NCI-H748 (cell line): ENCODE measurements at regions not wholly inside any gene's neighbourhood (a gene's known extent, or its start where the extent isn't known, plus 50 kb on each side); places are given as distances from the start of the nearest gene placed in this dataset.
"Not testable (repeated sequence)": the region's sequence is repeated elsewhere in the genome, so short reads cannot be mapped to it uniquely, and the experiment has no call there.

ENCODE experiments used
- DNase-seq: peaks from one replicate; lab custom pipeline; 2025; ENCODE audit not compliant: unreplicated experiment; lab: John Stamatoyannopoulos, UW

DNA sequence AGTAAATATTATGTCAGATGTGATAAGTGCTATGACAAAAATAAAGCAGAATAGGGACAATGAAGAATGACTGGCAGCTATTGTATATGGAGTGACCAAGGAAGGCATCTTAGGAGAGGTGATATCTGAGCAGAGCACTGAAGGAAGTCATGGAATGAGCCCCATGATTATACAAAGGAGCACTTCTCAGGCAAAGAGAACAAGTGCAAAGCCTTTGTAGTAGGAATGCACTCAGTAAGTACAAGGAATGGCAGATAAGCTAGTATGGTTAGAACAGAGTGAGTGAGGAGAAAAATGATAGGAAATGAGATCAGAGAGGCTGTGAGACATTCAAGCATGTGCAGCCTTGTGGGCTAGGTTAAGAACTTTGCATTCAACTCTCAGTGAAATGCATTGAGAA, 214.8 kb downstream of the LURAP1L start:
- no peak for DNase-seq

- no peak for DNase-seq
These were observed 218.6 kb downstream of the LURAP1L start for GRCh38 chr9:12993466-12993865.

- peak; percentile 16 for DNase-seq
These were observed 222.2 kb downstream of the LURAP1L start for GRCh38 chr9:12997009-12997408.

DNA sequence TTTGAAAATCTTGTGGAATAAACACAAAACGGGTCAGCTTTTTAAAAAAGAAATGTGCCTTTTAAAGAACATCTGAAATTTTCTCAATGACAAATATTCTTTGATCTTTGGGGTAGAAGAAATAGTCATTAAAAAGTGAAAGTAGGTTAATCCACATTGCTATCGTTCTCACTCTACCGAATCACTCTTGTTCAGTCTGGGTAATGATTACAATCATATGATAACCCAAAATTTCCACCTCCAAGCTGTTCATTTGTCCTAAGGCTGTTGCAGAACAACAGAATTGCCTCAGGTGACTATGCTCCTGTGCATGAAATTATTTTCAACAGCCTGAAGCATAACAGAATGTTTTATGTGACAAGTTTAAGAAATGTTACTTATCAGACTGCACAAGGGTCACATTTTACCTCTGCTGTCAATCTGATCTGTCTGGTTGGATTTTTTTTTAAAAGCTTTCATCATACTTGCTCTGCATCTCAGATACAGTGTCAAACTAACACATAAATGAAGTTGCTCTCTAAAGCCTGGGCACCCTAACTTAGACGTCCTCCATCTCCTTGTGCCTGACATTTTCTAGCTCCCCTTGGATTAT, 227.3 kb downstream of the LURAP1L start:
- DNase-seq, result no peak

- DNase-seq, result no peak
These were observed 227.9 kb downstream of the LURAP1L start for GRCh38 chr9:13002740-13003139.

DNA sequence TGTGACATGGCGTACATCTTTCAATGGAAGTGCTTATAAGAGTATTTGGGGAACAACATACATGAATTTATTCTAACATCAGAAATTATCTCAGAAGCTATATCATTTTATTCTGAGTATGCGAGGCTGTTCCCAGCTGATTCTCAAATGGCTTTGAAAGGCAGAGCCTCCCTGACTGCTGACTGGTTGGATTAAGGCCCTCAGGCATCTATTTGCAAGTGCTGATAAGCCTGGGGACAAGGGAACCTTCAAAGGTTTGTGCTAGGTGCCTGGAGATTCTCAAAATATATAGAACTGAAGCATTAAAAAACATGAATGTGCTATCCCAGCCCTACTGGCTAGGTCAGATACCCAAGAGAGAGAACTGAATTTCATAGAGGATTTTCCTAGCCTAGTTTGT, 235.1 kb downstream of the LURAP1L start:
- no peak for DNase-seq

- no peak for DNase-seq
These were observed 239.4 kb downstream of the LURAP1L start for GRCh38 chr9:13013991-13014883.

DNA sequence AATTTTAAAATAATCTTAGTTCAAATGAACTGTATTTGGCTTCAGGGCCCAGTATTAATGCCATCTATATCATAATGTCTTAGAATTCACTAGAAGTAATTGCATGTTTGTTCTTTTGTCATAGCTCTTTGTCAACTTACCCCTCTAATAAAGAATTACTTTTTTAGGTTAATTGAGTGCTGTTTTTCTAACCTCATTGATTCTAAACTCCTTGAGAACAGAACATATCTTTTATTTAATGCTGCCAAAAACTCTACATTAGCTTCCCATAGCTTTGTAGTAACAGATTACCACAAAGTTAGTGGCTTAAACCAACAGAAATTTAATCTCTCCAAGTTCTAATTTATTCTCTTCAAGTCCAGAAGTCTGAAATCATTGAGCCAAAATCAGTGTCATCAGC, 242.4 kb downstream of the LURAP1L start:
- DNase-seq, result no peak

DNA sequence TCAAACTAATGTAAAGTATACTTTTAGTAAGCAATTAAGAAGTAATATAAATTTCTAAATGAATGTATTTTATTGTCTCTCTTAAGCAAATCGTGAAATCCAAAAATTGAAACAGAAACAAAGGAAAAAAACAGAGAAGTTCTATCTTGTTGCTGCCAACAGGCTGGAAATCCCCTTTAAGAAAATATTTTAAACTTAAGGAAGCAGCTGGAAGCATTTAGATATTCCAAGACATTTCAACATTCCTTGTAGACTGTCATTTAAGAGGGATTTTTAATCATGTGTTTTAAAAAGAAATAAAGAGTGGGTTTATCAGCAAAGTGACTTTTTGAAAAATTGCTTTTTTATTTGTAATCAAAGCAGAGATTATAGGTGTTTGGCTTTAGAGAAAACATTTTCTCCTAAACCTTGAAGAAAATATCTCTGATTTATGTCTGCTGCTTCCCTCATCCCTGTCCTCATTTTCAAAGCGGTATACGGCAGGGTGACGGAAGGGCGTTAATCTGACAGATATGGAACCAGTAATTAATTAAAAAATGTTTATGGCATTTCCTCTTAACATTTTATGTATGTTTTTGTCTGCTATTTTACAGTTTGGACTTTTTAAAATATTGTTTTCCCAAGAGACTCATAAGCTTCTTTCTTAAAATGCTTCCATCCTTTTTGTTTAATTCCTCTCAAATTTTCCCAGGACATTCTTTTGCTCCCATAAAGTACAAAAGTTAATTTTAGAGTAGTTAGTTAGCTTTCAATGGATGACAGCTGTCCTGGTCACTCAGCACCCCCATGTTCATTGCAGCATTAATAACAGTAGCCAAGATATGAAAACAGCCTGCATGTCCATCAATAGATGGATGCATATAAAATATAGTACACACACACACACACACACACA, 245.6 kb downstream of the LURAP1L start:
- DNase-seq, result no peak

DNA sequence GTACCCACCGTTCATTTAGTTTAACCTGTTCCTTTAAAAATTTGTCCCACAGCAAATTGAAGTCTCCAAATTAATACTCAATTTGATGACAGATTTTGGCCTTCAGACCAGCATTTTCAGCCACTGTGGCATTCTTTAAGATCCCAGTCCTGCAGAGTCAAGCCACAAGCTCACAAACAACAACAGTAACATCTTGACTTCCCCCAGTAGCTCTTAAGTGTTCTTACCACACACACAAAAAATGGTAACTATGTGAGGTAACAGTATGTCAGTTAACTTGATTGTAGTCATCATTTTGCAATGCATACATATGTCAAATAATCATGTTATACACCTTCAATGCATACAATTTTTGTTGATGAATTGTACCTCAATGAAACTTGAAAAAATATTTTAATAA, 247.9 kb downstream of the LURAP1L start:
- DNase-seq, result no peak

DNA sequence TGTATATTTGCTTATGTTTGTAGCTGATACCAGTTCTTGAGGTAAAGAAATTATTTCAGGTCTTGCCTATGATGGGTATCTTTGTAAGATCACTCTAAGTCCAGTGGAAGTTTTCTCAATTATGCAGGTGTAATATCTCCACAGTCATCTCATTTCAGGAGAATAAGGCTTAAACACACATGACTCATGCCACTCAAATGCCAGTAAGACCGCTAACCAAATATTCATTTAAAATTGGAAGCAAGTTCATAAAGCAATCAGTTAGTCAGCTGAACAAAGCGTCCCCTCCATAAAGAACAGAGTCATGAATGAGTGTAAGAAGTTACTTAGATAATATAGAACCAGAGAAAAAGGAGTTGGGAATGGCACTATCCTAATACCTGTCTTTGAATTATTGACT, 248.7 kb downstream of the LURAP1L start:
- DNase-seq, result no peak

DNA sequence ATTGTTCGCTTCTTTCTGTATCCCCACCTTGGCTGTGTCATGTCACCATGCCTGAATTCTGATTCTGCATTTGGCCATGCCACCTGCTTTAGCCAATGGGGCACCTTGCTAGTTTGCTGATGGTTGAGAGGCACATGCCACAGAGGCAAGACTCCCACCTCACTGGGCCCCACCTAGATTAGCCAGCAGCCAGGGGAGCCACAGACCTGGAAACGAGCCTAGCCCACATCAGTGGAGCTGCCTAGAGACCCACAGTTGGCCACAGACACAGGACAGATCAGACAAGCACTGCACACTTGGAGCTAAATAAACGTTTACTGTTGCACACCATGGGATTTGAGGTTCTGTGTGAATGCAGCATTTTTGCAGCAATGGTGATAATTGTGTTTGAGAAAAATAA, 252.1 kb downstream of the LURAP1L start:
- DNase-seq, result no peak

GRCh38 chr9:13027879-13028278, 251.6 kb downstream of the MPDZ start:
- no peak for DNase-seq

GRCh38 chr9:13032585-13032984, 246.9 kb downstream of the MPDZ start:
- DNase-seq, result no peak

GRCh38 chr9:13033959-13034693, 245.4 kb downstream of the MPDZ start:
- peak; percentile 89 for DNase-seq

- no peak for DNase-seq
These were observed 244.8 kb downstream of the MPDZ start for GRCh38 chr9:13034694-13035002.

- no peak for DNase-seq
These were observed 243.7 kb downstream of the MPDZ start for GRCh38 chr9:13035822-13036221.

GRCh38 chr9:13037808-13038207, 241.7 kb downstream of the MPDZ start:
- DNase-seq, result not testable (repeated sequence)

- peak; percentile 44 for DNase-seq
These were observed 231.5 kb downstream of the MPDZ start for GRCh38 chr9:13047827-13048587.

- peak; percentile 90 for DNase-seq
These were observed 230.3 kb downstream of the MPDZ start for GRCh38 chr9:13049223-13049622.
